ENCODE measurements at regions not wholly inside any gene's neighbourhood (a gene's known extent, or its start where the extent isn't known, plus 50 kb on each side); places are given as distances from the start of the nearest gene placed in this dataset.
A peak's percentile ranks its signal among the peaks of the same experiment; 100 is the strongest.

- H3K4me1 ChIP-seq = peaks cover 0 to 3% (median 0%) of the 10 kb centered on the region in 12 donors
- no peaks in the 10 kb centered on the region for H3K27me3 ChIP-seq
- peak in 1 of 4 donors; percentile 26 for ATAC-seq
These were observed 263.6 kb upstream of the AZI2 start for GRCh38 chr3:28612232-28612631.

GRCh38 chr3:28613511-28614106 lies 265.0 kb upstream of the AZI2 start:
- no peaks in the 10 kb centered on the region for H3K9me3 ChIP-seq
- H3K4me1 ChIP-seq = peaks cover 0 to 3% (median 0%) of the 10 kb centered on the region in 12 donors
- whole genome bisulfite sequencing, 4 donors = 90 to 94% (median 93%) methylated on average over 6 of the region's 6 CpGs
- H3K27me3 ChIP-seq = no peaks in the 10 kb centered on the region
- intact Hi-C loops (cut with DNase I) = no loop called here
- no peaks in the 10 kb centered on the region for H3K36me3 ChIP-seq
- no peak for TF ChIP-seq CTCF (IDR thresholded peaks at IDR 0.05)
- H3K4me3 ChIP-seq = no peak overlapping the region
- DNase-seq = no peak
- no peak overlapping the region for H3K27ac ChIP-seq
- ATAC-seq = no peak

More at GRCh38 chr3:28612232-28612631, 263.6 kb upstream of the AZI2 start:
- no peak for DNase-seq
- intact Hi-C loops (cut with DNase I) = no loop called here
- Histone ChIP-seq H3K9me3 (no peaks in the 10 kb centered on the region), H3K36me3 (no peaks in the 10 kb centered on the region), H3K27ac (peak overlapping the region in 3 of 12 donors; percentile 25 to 32 (median 27)), H3K4me3 (no peak overlapping the region)
- TF ChIP-seq POLR2A (IDR thresholded peaks at IDR 0.05) = no peak
- TF ChIP-seq CTCF (IDR thresholded peaks at IDR 0.05) = no peak

- no peak overlapping the region for H3K27ac ChIP-seq
- intact Hi-C loops (cut with DNase I) = no loop called here
These were observed 266.4 kb upstream of the AZI2 start for GRCh38 chr3:28615071-28615470.

GRCh38 chr3:28615971-28616370 lies 267.3 kb upstream of the AZI2 start:
- 67 to 70% (median 68%) methylated on average over 2 of the region's 2 CpGs for WGBS, 4 donors
- Histone ChIP-seq H3K9me3 (no peaks in the 10 kb centered on the region), H3K4me3 (no peak overlapping the region), H3K27ac (no peak overlapping the region), H3K27me3 (no peaks in the 10 kb centered on the region), H3K36me3 (no peaks in the 10 kb centered on the region), H3K4me1 (peaks cover 0 to 3% (median 0%) of the 10 kb centered on the region in 12 donors)
- TF ChIP-seq POLR2A (IDR thresholded peaks at IDR 0.05) (no peak), CTCF (IDR thresholded peaks at IDR 0.05) (no peak)
- ATAC-seq = no peak
- no peak for DNase-seq
- intact Hi-C loops (cut with DNase I) = no loop called here

More at GRCh38 chr3:28615071-28615470, 266.4 kb upstream of the AZI2 start:
- DNase-seq = no peak
- no peak for ATAC-seq
- Histone ChIP-seq H3K27me3 (no peaks in the 10 kb centered on the region), H3K4me1 (peaks cover 0 to 3% (median 0%) of the 10 kb centered on the region in 12 donors), H3K4me3 (no peak overlapping the region), H3K36me3 (no peaks in the 10 kb centered on the region), H3K9me3 (no peaks in the 10 kb centered on the region)
- WGBS, 4 donors = 90 to 95% (median 93%) methylated on average over 5 of the region's 5 CpGs
- TF ChIP-seq POLR2A (IDR thresholded peaks at IDR 0.05) (no peak), CTCF (IDR thresholded peaks at IDR 0.05) (no peak)

Data from heart left ventricle (tissue), 16 donors.